BLaER1 treated with 17β-estradiol and CSF1 and Interleukin-3, amounts not matched to agents 10 nM and 100 nM (cell line): ENCODE measurements at regions not wholly inside any gene's neighbourhood (a gene's known extent, or its start where the extent isn't known, plus 50 kb on each side); places are given as distances from the start of the nearest gene placed in this dataset.
A peak's percentile ranks its signal among the peaks of the same experiment; 100 is the strongest.

Source experiments
- H3K27ac ChIP-seq, 11 experiments: shearing (Covaris generic); formaldehyde crosslinking; 2 replicates each; pipeline ENCODE4 v1.8.1; 2022
- H3K27me3 ChIP-seq, 11 experiments: shearing (Covaris generic); formaldehyde crosslinking; 2 replicates each; pipeline ENCODE4 v1.8.1; 2022
- H3K36me3 ChIP-seq, 11 experiments: shearing (Covaris generic); formaldehyde crosslinking; 2 replicates each; pipeline ENCODE4 v1.8.1; 2022
- H3K4me1 ChIP-seq, 10 experiments: shearing (Covaris generic); formaldehyde crosslinking; 2 replicates each; pipeline ENCODE4 v1.8.1; 2022
- H3K4me2 ChIP-seq, 11 experiments: shearing (Covaris generic); formaldehyde crosslinking; 2 replicates each; pipeline ENCODE4 v1.8.1; 2022
- H3K4me3 ChIP-seq, 10 experiments: shearing (Covaris generic); formaldehyde crosslinking; 2 replicates each; pipeline ENCODE4 v1.8.1; 2022
- H3K9ac ChIP-seq, 11 experiments: shearing (Covaris generic); formaldehyde crosslinking; 2 replicates each; pipeline ENCODE4 v1.8.1; 2022
- H3K9me3 ChIP-seq, 11 experiments: shearing (Covaris generic); formaldehyde crosslinking; replicated peaks in 1 of 11; 2 replicates each; pipeline ENCODE4 v1.8.1; 2022
- H4K20me1 ChIP-seq, 11 experiments: shearing (Covaris generic); formaldehyde crosslinking; 2 replicates each; pipeline ENCODE4 v1.8.1; 2022
- Cebpa-rat ChIP-seq, 11 experiments: shearing (Covaris generic); IDR thresholded peaks; 2 replicates each; pipeline ENCODE4 v1.8.1; 2022

- H3K4me2 ChIP-seq: peak overlapping the region; percentile 4 to 66 (median 49); a peak in 18 of 22 replicates
- TF ChIP-seq Cebpa-rat (IDR thresholded peaks at IDR 0.05): no peak
- peak overlapping the region in 2 of 11 experiments; percentile 1 to 27; a peak in 1 of 22 replicates for H3K27ac ChIP-seq
Measured at GRCh38 chr1:208885060-208885459, 640.9 kb upstream of the PLXNA2 start.

GRCh38 chr1:208885650-208886049 is 641.5 kb upstream of the PLXNA2 start:
- Histone ChIP-seq H3K4me1 (peaks cover 9 to 25% (median 19%) of the 10 kb centered on the region in 10 experiments; a peak in 19 of 20 replicates), H4K20me1 (no peaks in the 10 kb centered on the region), H3K4me2 (peak overlapping the region in 6 of 11 experiments; percentile 48 to 66 (median 54); a peak in 5 of 22 replicates), H3K9ac (no peak overlapping the region), H3K27me3 (no peaks in the 10 kb centered on the region), H3K36me3 (no peaks in the 10 kb centered on the region), H3K27ac (no peak overlapping the region), H3K9me3 (no peaks in the 10 kb centered on the region; a peak in 1 of 22 replicates), H3K4me3 (no peak overlapping the region)
- TF ChIP-seq Cebpa-rat (IDR thresholded peaks at IDR 0.05): no peak

More at GRCh38 chr1:208885060-208885459, 640.9 kb upstream of the PLXNA2 start:
- no peaks in the 10 kb centered on the region for H4K20me1 ChIP-seq
- no peaks in the 10 kb centered on the region for H3K36me3 ChIP-seq
- H3K9me3 ChIP-seq: no peaks in the 10 kb centered on the region; a peak in 1 of 22 replicates
- H3K4me3 ChIP-seq: no peak overlapping the region
- H3K9ac ChIP-seq: no peak overlapping the region
- H3K4me1 ChIP-seq: peaks cover 9 to 29% (median 19%) of the 10 kb centered on the region in 10 experiments; a peak in 19 of 20 replicates
- H3K27me3 ChIP-seq: no peaks in the 10 kb centered on the region

GRCh38 chr1:208888376-208888775 is 644.2 kb upstream of the PLXNA2 start:
- Histone ChIP-seq H3K27ac (no peak overlapping the region), H3K9me3 (no peaks in the 10 kb centered on the region), H4K20me1 (no peaks in the 10 kb centered on the region), H3K4me3 (no peak overlapping the region), H3K9ac (no peak overlapping the region), H3K4me1 (peaks cover 9 to 23% (median 19%) of the 10 kb centered on the region in 10 experiments; a peak in 19 of 20 replicates), H3K4me2 (no peak overlapping the region), H3K27me3 (no peaks in the 10 kb centered on the region), H3K36me3 (no peaks in the 10 kb centered on the region)
- no peak for TF ChIP-seq Cebpa-rat (IDR thresholded peaks at IDR 0.05)

- Histone ChIP-seq H3K9ac (no peak overlapping the region), H3K4me1 (no peaks in the 10 kb centered on the region), H3K9me3 (no peaks in the 10 kb centered on the region), H4K20me1 (no peaks in the 10 kb centered on the region), H3K4me3 (no peak overlapping the region), H3K27ac (no peak overlapping the region), H3K36me3 (no peaks in the 10 kb centered on the region), H3K27me3 (no peaks in the 10 kb centered on the region), H3K4me2 (no peak overlapping the region)
- no peak for TF ChIP-seq Cebpa-rat (IDR thresholded peaks at IDR 0.05)
Measured at GRCh38 chr1:208892147-208892546, 648.0 kb upstream of the PLXNA2 start.

- Histone ChIP-seq H3K27ac (no peak overlapping the region), H4K20me1 (no peaks in the 10 kb centered on the region), H3K4me1 (no peaks in the 10 kb centered on the region), H3K9me3 (no peaks in the 10 kb centered on the region), H3K4me2 (no peak overlapping the region), H3K9ac (no peak overlapping the region), H3K27me3 (no peaks in the 10 kb centered on the region), H3K36me3 (no peaks in the 10 kb centered on the region), H3K4me3 (no peak overlapping the region)
- TF ChIP-seq Cebpa-rat (IDR thresholded peaks at IDR 0.05): no peak
Measured at GRCh38 chr1:208893251-208893650, 649.1 kb upstream of the PLXNA2 start.

- no peaks in the 10 kb centered on the region for H3K36me3 ChIP-seq
- no peak overlapping the region for H3K4me2 ChIP-seq
- no peak for TF ChIP-seq Cebpa-rat (IDR thresholded peaks at IDR 0.05)
- H3K4me3 ChIP-seq: no peak overlapping the region
- no peak overlapping the region for H3K9ac ChIP-seq
- H3K4me1 ChIP-seq: no peaks in the 10 kb centered on the region
- no peak overlapping the region for H3K27ac ChIP-seq
- H3K27me3 ChIP-seq: no peaks in the 10 kb centered on the region
- H4K20me1 ChIP-seq: no peaks in the 10 kb centered on the region
- no peaks in the 10 kb centered on the region for H3K9me3 ChIP-seq
Measured at GRCh38 chr1:208895181-208895580, 651.0 kb upstream of the PLXNA2 start.

- no peak overlapping the region for H3K27ac ChIP-seq
- H4K20me1 ChIP-seq: no peaks in the 10 kb centered on the region
- no peak overlapping the region for H3K4me2 ChIP-seq
- H3K4me1 ChIP-seq: no peaks in the 10 kb centered on the region
- no peaks in the 10 kb centered on the region for H3K36me3 ChIP-seq
- no peak overlapping the region for H3K4me3 ChIP-seq
- H3K27me3 ChIP-seq: no peaks in the 10 kb centered on the region
- no peak overlapping the region for H3K9ac ChIP-seq
- no peak for TF ChIP-seq Cebpa-rat (IDR thresholded peaks at IDR 0.05)
- no peaks in the 10 kb centered on the region for H3K9me3 ChIP-seq
Measured at GRCh38 chr1:208895820-208896219, 651.6 kb upstream of the PLXNA2 start.

- H3K4me1 ChIP-seq: no peaks in the 10 kb centered on the region
- no peak overlapping the region for H3K27ac ChIP-seq
- no peak overlapping the region for H3K9ac ChIP-seq
- no peaks in the 10 kb centered on the region for H3K9me3 ChIP-seq
- H4K20me1 ChIP-seq: no peaks in the 10 kb centered on the region
- no peaks in the 10 kb centered on the region for H3K27me3 ChIP-seq
- TF ChIP-seq Cebpa-rat (IDR thresholded peaks at IDR 0.05): no peak
- no peak overlapping the region for H3K4me3 ChIP-seq
- no peak overlapping the region for H3K4me2 ChIP-seq
- no peaks in the 10 kb centered on the region for H3K36me3 ChIP-seq
Measured at GRCh38 chr1:208896768-208897167, 652.6 kb upstream of the PLXNA2 start.

- no peak overlapping the region for H3K4me2 ChIP-seq
- no peaks in the 10 kb centered on the region for H3K27me3 ChIP-seq
Measured at GRCh38 chr1:208899438-208899837, 655.3 kb upstream of the PLXNA2 start.

GRCh38 chr1:208903251-208903905 is 659.2 kb upstream of the PLXNA2 start:
- Histone ChIP-seq H3K27me3 (no peaks in the 10 kb centered on the region), H3K4me2 (no peak overlapping the region), H3K4me3 (no peak overlapping the region), H3K9ac (no peak overlapping the region), H3K4me1 (no peaks in the 10 kb centered on the region), H3K27ac (no peak overlapping the region), H4K20me1 (no peaks in the 10 kb centered on the region), H3K36me3 (no peaks in the 10 kb centered on the region), H3K9me3 (no peaks in the 10 kb centered on the region)
- no peak for TF ChIP-seq Cebpa-rat (IDR thresholded peaks at IDR 0.05)

More at GRCh38 chr1:208899438-208899837, 655.3 kb upstream of the PLXNA2 start:
- Histone ChIP-seq H4K20me1 (no peaks in the 10 kb centered on the region), H3K4me1 (no peaks in the 10 kb centered on the region), H3K4me3 (no peak overlapping the region), H3K9ac (no peak overlapping the region), H3K27ac (no peak overlapping the region), H3K9me3 (no peaks in the 10 kb centered on the region), H3K36me3 (no peaks in the 10 kb centered on the region)
- no peak for TF ChIP-seq Cebpa-rat (IDR thresholded peaks at IDR 0.05)
